ENCODE measurements at regions not wholly inside any gene's neighbourhood (a gene's known extent, or its start where the extent isn't known, plus 50 kb on each side); places are given as distances from the start of the nearest gene placed in this dataset.

GRCh38 chr6:106797186-106797585, 167.8 kb downstream of the QRSL1 start:
- ATAC-seq (ENCODE audit: low read depth in 2 of 2) (no peak), DNase-seq (no peak)
- Mint-ChIP-seq H3K27ac (no peak overlapping the region), H3K27me3 (no peaks in the 10 kb centered on the region), H3K36me3 (no peaks in the 10 kb centered on the region), H3K4me1 (peaks cover 8 to 11% (median 11%) of the 10 kb centered on the region in 3 donors), H3K9me3 (no peaks in the 10 kb centered on the region), H3K4me3 (peak overlapping the region in 1 of 8 donors; percentile 71)

GRCh38 chr6:106796781-106797180, 167.4 kb downstream of the QRSL1 start:
- DNase-seq, result no peak
- Mint-ChIP-seq H3K36me3 (no peaks in the 10 kb centered on the region), H3K27me3 (no peaks in the 10 kb centered on the region), H3K27ac (no peak overlapping the region), H3K4me3 (no peak overlapping the region), H3K9me3 (no peaks in the 10 kb centered on the region), H3K4me1 (peaks cover 11 to 12% (median 11%) of the 10 kb centered on the region in 3 donors)
- no peak for ATAC-seq (ENCODE audit: low read depth in 2 of 2)

DNA sequence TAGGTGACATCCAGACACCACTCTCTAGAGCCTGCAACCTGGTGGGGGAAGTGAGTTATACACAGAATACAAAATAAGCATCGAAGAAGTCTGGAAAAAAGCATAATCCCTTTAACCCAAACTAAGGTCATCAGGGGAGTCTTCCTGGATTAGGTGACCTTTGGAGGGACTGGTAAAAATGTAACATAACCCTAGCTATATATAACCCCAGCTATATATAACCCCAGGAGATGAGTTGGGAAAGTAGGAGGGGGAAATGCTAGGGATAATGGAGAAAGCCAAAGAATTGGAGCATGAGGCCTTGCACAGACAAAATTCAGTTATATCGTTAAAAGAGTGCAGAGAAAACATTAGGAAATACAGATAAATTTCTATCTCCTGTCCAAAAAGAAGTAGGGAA, 164.8 kb downstream of the QRSL1 start:
- ATAC-seq (ENCODE audit: low read depth in 2 of 2) (no peak), DNase-seq (no peak)
- Mint-ChIP-seq H3K27me3 (no peaks in the 10 kb centered on the region), H3K4me1 (peaks cover 27 to 32% (median 31%) of the 10 kb centered on the region in 3 donors), H3K4me3 (no peak overlapping the region), H3K27ac (peak overlapping the region in 1 of 6 donors; percentile 18), H3K9me3 (no peaks in the 10 kb centered on the region), H3K36me3 (no peaks in the 10 kb centered on the region)

DNA sequence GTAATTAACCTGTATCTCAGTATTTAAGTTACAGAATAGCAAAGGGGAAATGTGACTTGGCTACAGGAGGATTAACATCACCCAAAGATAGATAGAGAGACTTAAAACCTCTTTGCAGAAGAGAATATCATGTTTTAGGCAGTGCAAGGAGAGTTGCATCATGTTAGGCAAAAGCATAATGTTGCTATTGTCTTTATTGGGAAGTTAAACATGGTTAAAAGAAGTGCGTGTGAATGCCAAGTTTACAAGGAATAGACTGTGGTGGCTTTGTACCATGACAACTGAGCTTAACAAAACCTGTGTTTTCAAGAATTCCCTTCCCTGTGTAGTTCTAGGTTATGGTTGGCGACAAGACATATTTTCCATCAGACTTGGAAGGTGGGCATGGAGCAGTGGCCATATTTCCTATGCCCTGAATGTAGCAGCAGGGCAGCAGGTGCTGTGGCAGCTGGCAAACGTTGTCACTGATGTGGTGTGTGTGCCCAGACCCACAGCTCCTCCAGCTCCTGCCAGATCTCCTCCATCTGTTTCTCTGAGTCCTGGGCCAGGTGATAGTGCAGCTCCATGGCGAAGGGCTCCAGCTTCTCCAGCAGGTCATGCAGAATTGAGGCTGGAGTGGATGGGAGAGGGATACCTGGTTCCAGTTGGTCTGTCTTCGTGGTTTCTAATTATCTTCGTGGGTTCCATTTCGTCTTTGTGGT, 163.3 kb downstream of the QRSL1 start:
- no peak for ATAC-seq (ENCODE audit: low read depth in 2 of 2)
- no peaks in the 10 kb centered on the region for H3K27me3 Mint-ChIP-seq
- DNase-seq, result no peak
- no peaks in the 10 kb centered on the region for H3K36me3 Mint-ChIP-seq
- H3K27ac Mint-ChIP-seq, result peak overlapping the region in 1 of 6 donors; percentile 41
- no peak overlapping the region for H3K4me3 Mint-ChIP-seq
- peaks cover 24 to 34% (median 27%) of the 10 kb centered on the region in 3 donors for H3K4me1 Mint-ChIP-seq
- no peaks in the 10 kb centered on the region for H3K9me3 Mint-ChIP-seq

GRCh38 chr6:106790935-106791334, 161.6 kb downstream of the QRSL1 start:
- DNase-seq (no peak), ATAC-seq (ENCODE audit: low read depth in 2 of 2) (no peak)
- Mint-ChIP-seq H3K36me3 (no peaks in the 10 kb centered on the region), H3K4me3 (peak overlapping the region in 1 of 8 donors; percentile 58), H3K27ac (peak overlapping the region in 2 of 6 donors; percentile 67 to 70), H3K4me1 (peaks cover 24 to 39% (median 27%) of the 10 kb centered on the region in 3 donors), H3K9me3 (no peaks in the 10 kb centered on the region), H3K27me3 (no peaks in the 10 kb centered on the region)

DNA sequence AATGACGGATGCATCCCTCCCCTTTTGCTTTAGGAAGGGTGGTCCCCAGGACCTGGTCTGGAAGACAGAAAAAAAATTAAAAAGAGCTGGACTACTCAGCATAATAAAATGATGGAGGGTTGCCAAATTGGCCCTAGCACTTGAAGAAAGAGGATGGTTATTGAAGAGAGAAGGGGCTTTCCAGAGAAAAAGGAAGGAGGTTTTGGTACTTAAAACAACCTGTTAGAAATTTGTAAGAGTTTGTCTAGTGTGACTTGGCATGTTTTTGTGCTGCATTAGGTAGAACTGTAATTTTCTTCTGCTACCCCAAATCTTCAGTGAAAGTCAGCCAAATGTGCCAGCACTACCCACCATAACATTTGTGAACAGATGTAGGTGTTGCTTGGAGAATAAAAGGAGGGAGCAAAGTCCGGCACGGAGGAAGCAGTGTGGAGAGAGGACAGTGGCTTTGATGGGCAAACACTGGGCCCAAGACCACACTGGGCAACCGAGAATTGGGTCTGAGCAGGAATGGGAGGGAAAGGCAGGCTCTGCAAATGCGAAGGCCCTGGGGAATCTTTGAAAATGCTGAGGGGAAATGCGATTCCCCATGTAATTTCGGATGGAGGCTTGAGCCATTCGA, 160.9 kb downstream of the QRSL1 start:
- Mint-ChIP-seq H3K27me3 (no peaks in the 10 kb centered on the region), H3K9me3 (no peaks in the 10 kb centered on the region), H3K36me3 (no peaks in the 10 kb centered on the region), H3K4me3 (peak overlapping the region in 3 of 8 donors; percentile 30 to 66 (median 44)), H3K4me1 (peaks cover 27 to 39% (median 33%) of the 10 kb centered on the region in 3 donors), H3K27ac (peak overlapping the region in 5 of 6 donors; percentile 64 to 86 (median 74))
- DNase-seq, result peak; percentile 12
- ATAC-seq (ENCODE audit: low read depth in 2 of 2), result peak; percentile 66 to 79

DNA sequence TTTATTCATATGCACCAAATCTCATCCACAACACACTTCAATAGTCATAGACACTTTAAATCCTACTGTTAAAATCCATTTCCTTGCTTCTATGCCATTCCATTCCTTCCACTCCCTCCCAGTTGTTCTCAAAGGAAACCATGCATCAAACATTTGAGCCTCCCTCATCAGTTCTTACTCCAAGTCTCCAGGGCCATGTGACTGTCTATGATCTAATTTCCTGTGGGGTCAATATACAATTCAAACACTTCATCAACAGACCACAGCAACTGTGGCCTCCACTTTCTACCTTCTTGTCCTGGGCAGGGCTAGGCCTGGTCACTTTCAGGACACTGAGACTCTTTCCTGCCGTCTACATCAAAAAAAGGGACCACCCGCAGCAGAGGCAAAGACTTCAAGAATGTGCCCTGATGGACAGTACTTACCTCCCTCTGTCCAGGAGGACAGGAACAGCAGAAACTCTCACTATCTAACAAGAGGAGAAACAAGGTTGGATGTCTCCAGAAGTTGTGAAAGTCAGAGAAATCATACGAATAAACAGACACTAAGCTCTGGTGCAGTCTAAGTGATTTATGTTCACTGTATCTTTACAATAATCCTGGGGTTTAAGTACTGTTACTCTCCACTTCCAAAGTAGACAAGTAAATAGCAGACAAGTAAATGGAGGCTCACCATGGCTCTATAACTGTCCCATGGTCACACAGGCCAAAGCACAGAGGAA, 160.2 kb downstream of the QRSL1 start:
- no peak for ATAC-seq (ENCODE audit: low read depth in 2 of 2)
- H3K9me3 Mint-ChIP-seq, result no peaks in the 10 kb centered on the region
- H3K4me1 Mint-ChIP-seq, result peaks cover 27 to 39% (median 33%) of the 10 kb centered on the region in 3 donors
- no peak for DNase-seq
- peak overlapping the region in 3 of 8 donors; percentile 22 to 66 (median 61) for H3K4me3 Mint-ChIP-seq
- H3K27me3 Mint-ChIP-seq, result no peaks in the 10 kb centered on the region
- peak overlapping the region in 4 of 6 donors; percentile 18 to 86 (median 74) for H3K27ac Mint-ChIP-seq
- H3K36me3 Mint-ChIP-seq, result no peaks in the 10 kb centered on the region

- H3K4me1 Mint-ChIP-seq, result peaks cover 27 to 39% (median 33%) of the 10 kb centered on the region in 3 donors
- no peaks in the 10 kb centered on the region for H3K36me3 Mint-ChIP-seq
- H3K4me3 Mint-ChIP-seq, result no peak overlapping the region
- H3K27ac Mint-ChIP-seq, result no peak overlapping the region
- no peaks in the 10 kb centered on the region for H3K9me3 Mint-ChIP-seq
- no peak for ATAC-seq (ENCODE audit: low read depth in 2 of 2)
- DNase-seq, result no peak
- no peaks in the 10 kb centered on the region for H3K27me3 Mint-ChIP-seq
Observed at GRCh38 chr6:106788761-106789160, 159.4 kb downstream of the QRSL1 start.

DNA sequence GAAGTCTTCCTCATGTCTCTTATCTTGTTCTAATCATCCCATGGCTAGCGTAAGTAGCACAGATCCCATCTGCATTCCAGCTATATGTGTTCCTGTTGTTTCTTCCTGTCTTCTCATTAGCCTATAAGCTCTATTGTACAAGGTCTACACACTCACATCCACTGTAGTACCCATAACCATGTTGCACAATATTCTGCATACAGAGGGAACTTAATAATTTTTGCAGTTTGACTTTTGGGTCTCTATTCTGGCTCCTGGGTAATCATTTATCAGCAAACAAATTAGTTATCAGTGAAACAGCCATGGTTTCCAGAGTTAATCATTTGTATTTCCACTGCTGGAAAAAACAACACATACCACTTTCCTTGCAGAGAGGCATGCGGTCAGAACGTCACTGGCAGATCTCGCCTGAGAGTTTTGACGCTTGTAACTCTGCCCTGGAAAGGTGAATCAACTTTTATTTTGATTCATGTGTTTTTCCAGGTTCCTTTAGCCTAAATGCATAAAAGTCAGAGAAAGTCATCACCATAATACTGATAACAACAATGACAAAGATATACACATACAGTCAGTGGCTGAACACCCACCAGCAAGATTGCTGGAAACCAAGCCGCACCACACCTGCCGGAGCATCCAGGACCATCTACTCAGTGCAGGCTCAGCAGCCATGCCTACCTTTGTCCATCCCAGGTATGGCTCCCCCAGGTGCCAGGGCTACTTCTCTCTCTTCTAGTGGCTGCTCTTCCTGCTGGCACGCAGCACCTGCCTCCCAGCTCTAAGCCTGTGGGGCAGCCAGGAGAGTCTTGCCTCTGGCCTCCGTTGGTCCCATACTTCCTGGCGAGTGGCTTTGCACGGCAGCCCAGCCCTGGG, 158.2 kb downstream of the QRSL1 start:
- H3K4me1 Mint-ChIP-seq, result peaks cover 33 to 39% (median 33%) of the 10 kb centered on the region in 3 donors
- ATAC-seq (ENCODE audit: low read depth in 2 of 2) (no peak), DNase-seq (no peak)
- H3K27me3 Mint-ChIP-seq, result no peaks in the 10 kb centered on the region
- no peaks in the 10 kb centered on the region for H3K36me3 Mint-ChIP-seq
- H3K27ac Mint-ChIP-seq, result no peak overlapping the region
- no peak overlapping the region for H3K4me3 Mint-ChIP-seq
- H3K9me3 Mint-ChIP-seq, result no peaks in the 10 kb centered on the region

DNA sequence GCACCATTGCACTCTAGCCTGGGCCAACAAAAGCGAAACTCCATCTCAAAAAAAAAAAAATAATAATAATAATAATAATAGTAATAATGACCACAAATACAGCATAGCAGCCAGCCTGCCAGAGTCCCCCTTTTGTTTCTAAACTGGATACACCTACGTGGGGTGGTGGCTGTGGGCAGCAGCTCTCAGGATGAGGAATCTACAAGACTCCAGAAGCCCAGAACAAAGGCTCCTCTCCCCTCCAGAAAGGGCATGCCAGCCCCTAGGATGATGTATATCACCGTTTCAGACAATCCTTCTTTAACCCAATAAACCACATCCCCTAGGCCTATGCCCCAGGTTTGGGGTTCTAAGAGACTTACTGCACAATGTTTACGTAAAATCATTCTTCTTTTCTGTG, 155.9 kb downstream of the QRSL1 start:
- no peak overlapping the region for H3K27ac Mint-ChIP-seq
- peaks cover 18 to 27% (median 22%) of the 10 kb centered on the region in 3 donors for H3K4me1 Mint-ChIP-seq
- ATAC-seq (ENCODE audit: low read depth in 2 of 2), result no peak
- peak overlapping the region in 1 of 8 donors; percentile 22 for H3K4me3 Mint-ChIP-seq
- H3K9me3 Mint-ChIP-seq, result peaks cover 0 to 12% (median 7%) of the 10 kb centered on the region in 7 donors
- no peak for DNase-seq
- peaks cover 0 to 12% of the 10 kb centered on the region in 2 donors for H3K36me3 Mint-ChIP-seq
- H3K27me3 Mint-ChIP-seq, result no peaks in the 10 kb centered on the region

GRCh38 chr6:106783640-106784566, 154.5 kb downstream of the QRSL1 start:
- DNase-seq, result no peak
- Mint-ChIP-seq H3K27ac (no peak overlapping the region), H3K4me3 (no peak overlapping the region), H3K27me3 (no peaks in the 10 kb centered on the region), H3K36me3 (peaks cover 12 to 25% of the 10 kb centered on the region in 2 donors), H3K9me3 (peaks cover 6 to 26% (median 18%) of the 10 kb centered on the region in 7 donors), H3K4me1 (peaks cover 6 to 13% (median 10%) of the 10 kb centered on the region in 3 donors)
- ATAC-seq (ENCODE audit: low read depth in 2 of 2), result no peak

All from naive B cell (primary cell).